ENCODE measurements at regions not wholly inside any gene's neighbourhood (a gene's known extent, or its start where the extent isn't known, plus 50 kb on each side); places are given as distances from the start of the nearest gene placed in this dataset.

- WGBS, 2 experiments (ENCODE audit: low coverage in 1 of 2, low lambda C conversion rate in 2 of 2, missing lambda C conversion rate in 2 of 2): 87 to 89% methylated on average over 4 of the region's 4 CpGs
- H3K4me1 ChIP-seq (ENCODE audit: insufficient read depth): peaks cover 24% of the 10 kb centered on the region
- no peaks in the 10 kb centered on the region for H3K9me2 ChIP-seq (ENCODE audit: insufficient read depth)
- H4K20me1 ChIP-seq (ENCODE audit: insufficient read depth): no peaks in the 10 kb centered on the region
- H3K79me2 ChIP-seq (ENCODE audit: insufficient read depth): no peaks in the 10 kb centered on the region
- in situ Hi-C loops (cut with MboI): no loop called here
- H3K9me3 ChIP-seq (ENCODE audit: low read depth): no peaks in the 10 kb centered on the region
- H3K27me3 ChIP-seq (replicated peaks; ENCODE audit: insufficient read depth): no peaks in the 10 kb centered on the region
- H3K36me3 ChIP-seq (ENCODE audit: low read depth): no peaks in the 10 kb centered on the region
- no peak overlapping the region for H3K27ac ChIP-seq
- H3F3A ChIP-seq (ENCODE audit: insufficient read depth): peaks cover 3% of the 10 kb centered on the region; the same call in 1 of the 2 replicates
- H3K9ac ChIP-seq: no peak overlapping the region
- H3K4me2 ChIP-seq (ENCODE audit: unreplicated experiment): no peak overlapping the region
- H2AFZ ChIP-seq: no peak overlapping the region
- H3K4me3 ChIP-seq: no peak overlapping the region
- TF ChIP-seq EZH2 (IDR thresholded peaks at IDR 0.05; ENCODE audit: insufficient read depth, poor library complexity, severe bottlenecking) (no peak), EZH2phosphoT487 (IDR thresholded peaks at IDR 0.05; ENCODE audit: insufficient read depth, low read depth) (no peak)
- DNase-seq: no peak
These were observed 163.8 kb upstream of the PAPPA start for GRCh38 chr9:115989831-115990230.

DNA sequence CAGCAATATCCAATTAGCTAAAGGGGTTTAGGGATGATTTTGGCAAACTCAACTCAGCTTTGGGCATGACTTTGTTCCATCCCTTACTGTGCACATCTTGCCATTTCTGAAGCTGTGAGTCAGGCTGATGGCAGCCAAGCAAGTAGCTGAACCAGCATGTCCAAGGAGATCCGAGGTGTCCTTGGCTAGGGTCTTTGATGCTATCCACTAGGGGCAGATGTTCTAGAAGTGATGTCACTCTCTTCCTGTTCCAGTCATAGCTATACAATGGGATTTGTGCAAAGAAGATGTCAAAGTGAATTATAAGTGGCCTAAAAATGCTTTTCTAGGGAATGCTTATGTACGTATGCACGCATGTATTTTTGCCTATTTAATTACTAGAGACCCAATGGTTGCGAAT lies 160.8 kb upstream of the PAPPA start:
- 47 to 56% methylated on average over 4 of the region's 4 CpGs for WGBS, 2 experiments (ENCODE audit: low coverage in 1 of 2, low lambda C conversion rate in 2 of 2, missing lambda C conversion rate in 2 of 2)
- in situ Hi-C loops (cut with MboI): no loop called here
- Histone ChIP-seq H3K36me3 (ENCODE audit: low read depth) (no peaks in the 10 kb centered on the region), H4K20me1 (ENCODE audit: insufficient read depth) (no peaks in the 10 kb centered on the region), H3K9me2 (ENCODE audit: insufficient read depth) (no peaks in the 10 kb centered on the region), H2AFZ (no peak overlapping the region), H3K4me1 (ENCODE audit: insufficient read depth) (peaks cover 54% of the 10 kb centered on the region), H3K9me3 (ENCODE audit: low read depth) (no peaks in the 10 kb centered on the region), H3K27me3 (replicated peaks; ENCODE audit: insufficient read depth) (no peaks in the 10 kb centered on the region), H3K4me2 (ENCODE audit: unreplicated experiment) (no peak overlapping the region), H3F3A (ENCODE audit: insufficient read depth) (peaks cover 23% of the 10 kb centered on the region), H3K27ac (no peak overlapping the region), H3K79me2 (ENCODE audit: insufficient read depth) (no peaks in the 10 kb centered on the region), H3K4me3 (no peak overlapping the region), H3K9ac (no peak overlapping the region)
- peak; percentile 58 for DNase-seq
- TF ChIP-seq EZH2 (IDR thresholded peaks at IDR 0.05; ENCODE audit: insufficient read depth, poor library complexity, severe bottlenecking) (no peak), EZH2phosphoT487 (IDR thresholded peaks at IDR 0.05; ENCODE audit: insufficient read depth, low read depth) (no peak)

- Histone ChIP-seq H3K27me3 (replicated peaks; ENCODE audit: insufficient read depth) (no peaks in the 10 kb centered on the region), H3K9me3 (ENCODE audit: low read depth) (no peaks in the 10 kb centered on the region), H2AFZ (no peak overlapping the region), H3K9me2 (ENCODE audit: insufficient read depth) (no peaks in the 10 kb centered on the region), H3K36me3 (ENCODE audit: low read depth) (no peaks in the 10 kb centered on the region), H4K20me1 (ENCODE audit: insufficient read depth) (no peaks in the 10 kb centered on the region), H3K27ac (peak overlapping the region; percentile 71), H3K9ac (peak overlapping the region; percentile 20; the same call in 1 of the 2 replicates), H3K4me3 (no peak overlapping the region), H3K4me2 (ENCODE audit: unreplicated experiment) (peak overlapping the region; percentile 33), H3K4me1 (ENCODE audit: insufficient read depth) (peaks cover 74% of the 10 kb centered on the region), H3F3A (ENCODE audit: insufficient read depth) (peaks cover 46% of the 10 kb centered on the region), H3K79me2 (ENCODE audit: insufficient read depth) (no peaks in the 10 kb centered on the region)
- in situ Hi-C loops (cut with MboI): no loop called here
- DNase-seq: peak; percentile 84
- WGBS, 2 experiments (ENCODE audit: low coverage in 1 of 2, low lambda C conversion rate in 2 of 2, missing lambda C conversion rate in 2 of 2): 0 to 6% methylated on average over 1 of the region's 1 CpG
- TF ChIP-seq EZH2 (IDR thresholded peaks at IDR 0.05; ENCODE audit: insufficient read depth, poor library complexity, severe bottlenecking) (no peak), EZH2phosphoT487 (IDR thresholded peaks at IDR 0.05; ENCODE audit: insufficient read depth, low read depth) (no peak)
These were observed 155.7 kb upstream of the PAPPA start for GRCh38 chr9:115997923-115998322.

DNA sequence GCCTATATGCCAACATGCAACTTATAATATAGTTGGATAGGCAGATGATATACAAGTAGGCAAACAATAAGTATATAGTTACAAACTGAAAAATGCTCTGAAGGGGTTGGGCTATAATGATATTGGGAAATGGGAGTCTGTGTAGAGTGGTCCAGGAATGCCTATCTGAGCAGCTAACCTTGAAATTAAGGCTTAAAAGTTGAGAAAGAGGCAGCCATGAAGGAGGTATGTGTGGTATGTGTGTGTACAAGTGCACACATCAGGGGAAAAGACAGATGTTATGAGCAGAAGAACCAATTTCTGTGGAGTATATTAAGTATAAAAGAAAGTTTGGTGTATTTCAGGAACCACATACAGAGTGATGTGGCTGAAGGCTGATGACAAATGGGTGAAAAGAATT lies 154.9 kb upstream of the PAPPA start:
- no peaks in the 10 kb centered on the region for H3K36me3 ChIP-seq (ENCODE audit: low read depth)
- H3K27ac ChIP-seq: peak overlapping the region; percentile 71; the same call in 1 of the 2 replicates
- no peaks in the 10 kb centered on the region for H3K27me3 ChIP-seq (replicated peaks; ENCODE audit: insufficient read depth)
- H3K9ac ChIP-seq: no peak overlapping the region
- in situ Hi-C loops (cut with MboI): no loop called here
- no peak overlapping the region for H2AFZ ChIP-seq
- no peaks in the 10 kb centered on the region for H4K20me1 ChIP-seq (ENCODE audit: insufficient read depth)
- peaks cover 69% of the 10 kb centered on the region for H3K4me1 ChIP-seq (ENCODE audit: insufficient read depth)
- H3K9me2 ChIP-seq (ENCODE audit: insufficient read depth): no peaks in the 10 kb centered on the region
- TF ChIP-seq EZH2 (IDR thresholded peaks at IDR 0.05; ENCODE audit: insufficient read depth, poor library complexity, severe bottlenecking) (no peak), EZH2phosphoT487 (IDR thresholded peaks at IDR 0.05; ENCODE audit: insufficient read depth, low read depth) (no peak)
- H3K9me3 ChIP-seq (ENCODE audit: low read depth): no peaks in the 10 kb centered on the region
- peaks cover 46% of the 10 kb centered on the region for H3F3A ChIP-seq (ENCODE audit: insufficient read depth)
- H3K4me2 ChIP-seq (ENCODE audit: unreplicated experiment): no peak overlapping the region
- H3K4me3 ChIP-seq: no peak overlapping the region
- peak; percentile 11 for DNase-seq
- no peaks in the 10 kb centered on the region for H3K79me2 ChIP-seq (ENCODE audit: insufficient read depth)

- H3K9me3 ChIP-seq (ENCODE audit: low read depth): no peaks in the 10 kb centered on the region
- H3K9ac ChIP-seq: no peak overlapping the region
- in situ Hi-C loops (cut with MboI): no loop called here
- H3K9me2 ChIP-seq (ENCODE audit: insufficient read depth): no peaks in the 10 kb centered on the region
- no peak overlapping the region for H3K4me3 ChIP-seq
- H3K27me3 ChIP-seq (replicated peaks; ENCODE audit: insufficient read depth): no peaks in the 10 kb centered on the region
- no peak overlapping the region for H3K27ac ChIP-seq
- WGBS, 2 experiments (ENCODE audit: low coverage in 1 of 2, low lambda C conversion rate in 2 of 2, missing lambda C conversion rate in 2 of 2): 50 to 55% methylated on average over 2 of the region's 2 CpGs
- H3K36me3 ChIP-seq (ENCODE audit: low read depth): no peaks in the 10 kb centered on the region
- TF ChIP-seq EZH2phosphoT487 (IDR thresholded peaks at IDR 0.05; ENCODE audit: insufficient read depth, low read depth) (no peak), EZH2 (IDR thresholded peaks at IDR 0.05; ENCODE audit: insufficient read depth, poor library complexity, severe bottlenecking) (no peak)
- H3K4me1 ChIP-seq (ENCODE audit: insufficient read depth): peaks cover 65% of the 10 kb centered on the region
- H3F3A ChIP-seq (ENCODE audit: insufficient read depth): peaks cover 46% of the 10 kb centered on the region
- H4K20me1 ChIP-seq (ENCODE audit: insufficient read depth): no peaks in the 10 kb centered on the region
- peak; percentile 44 for DNase-seq
- no peaks in the 10 kb centered on the region for H3K79me2 ChIP-seq (ENCODE audit: insufficient read depth)
- no peak overlapping the region for H2AFZ ChIP-seq
- H3K4me2 ChIP-seq (ENCODE audit: unreplicated experiment): no peak overlapping the region
These were observed 154.1 kb upstream of the PAPPA start for GRCh38 chr9:115999498-115999897.
